ENCODE measurements at regions not wholly inside any gene's neighbourhood (a gene's known extent, or its start where the extent isn't known, plus 50 kb on each side); places are given as distances from the start of the nearest gene placed in this dataset.

DNA sequence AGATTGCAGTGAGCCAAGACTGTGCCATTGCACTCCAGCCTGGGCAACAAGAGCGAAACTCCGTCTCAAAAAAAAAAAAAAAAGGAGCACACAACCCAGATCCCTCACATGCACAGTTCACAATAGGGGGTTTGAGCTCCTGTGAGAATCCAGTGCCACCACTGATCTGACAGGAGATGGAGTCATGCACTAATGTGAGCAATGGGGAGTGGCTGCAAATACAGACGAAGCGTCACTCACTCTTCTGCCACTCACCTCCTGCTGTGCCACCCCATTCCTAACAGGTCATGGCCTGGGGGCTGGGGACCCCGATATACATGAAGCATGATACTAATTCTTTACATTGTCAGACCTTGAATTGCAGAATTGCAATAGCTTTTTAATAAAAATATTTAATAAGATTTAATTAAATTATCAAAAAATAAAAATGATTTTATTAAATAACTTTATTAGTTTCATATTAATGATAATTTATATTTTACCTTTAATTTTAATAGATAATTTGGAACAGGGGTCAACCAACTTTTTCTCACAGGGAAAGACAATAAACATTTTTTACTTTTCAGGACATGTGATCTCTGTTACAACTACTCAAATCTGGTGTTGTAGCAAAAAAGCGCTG is 171.4 kb downstream of the COPRS start:
- peaks cover 6% of the 10 kb centered on the region; the same call in 1 of the 2 replicates for H3K4me1 Mint-ChIP-seq
- no peaks in the 10 kb centered on the region for H3K27me3 Mint-ChIP-seq (ENCODE audit: low read depth)
- H3K27ac Mint-ChIP-seq: no peak overlapping the region
- DNase-seq (ENCODE audit: low spot score) (no peak), ATAC-seq (no peak)
- ChIA-PET POLR2A (no interaction called here), CTCF (no interaction called here)
- H3K9me3 Mint-ChIP-seq: no peaks in the 10 kb centered on the region
- no peaks in the 10 kb centered on the region for H3K36me3 Mint-ChIP-seq
- H3K4me3 Mint-ChIP-seq: no peak overlapping the region
- TF ChIP-seq HMGA2 (CRISPR knock-in tag; IDR thresholded peaks at IDR 0.05) (peak; percentile 98), SP1 (CRISPR knock-in tag; conservative IDR thresholded peaks at IDR 0.05) (no peak), NFATC4 (CRISPR knock-in tag; IDR thresholded peaks at IDR 0.05) (no peak)

DNA sequence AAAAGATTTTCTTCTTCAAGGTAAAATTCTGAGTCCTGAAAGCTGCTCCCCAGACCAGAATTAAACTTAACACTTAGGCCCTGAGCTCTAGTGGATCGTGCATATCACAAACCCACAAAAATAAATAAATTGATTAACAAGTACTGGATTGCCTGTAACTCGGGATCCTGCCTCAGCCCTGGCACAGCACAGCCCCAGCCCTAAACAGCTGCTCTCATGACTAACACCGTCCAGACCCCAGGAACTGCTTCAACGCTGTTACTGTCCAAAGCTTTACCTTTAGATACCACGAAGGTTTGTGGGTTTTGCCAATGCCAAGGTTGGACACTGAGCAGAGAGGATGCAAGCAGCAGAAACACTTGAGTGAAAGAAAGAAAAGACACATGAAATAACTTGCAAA is 172.5 kb downstream of the COPRS start:
- POLR2A ChIA-PET: no interaction called here
- H3K9me3 Mint-ChIP-seq: no peaks in the 10 kb centered on the region
- no peak overlapping the region for H3K27ac Mint-ChIP-seq
- DNase-seq (ENCODE audit: low spot score) (no peak), ATAC-seq (no peak)
- no peak for TF ChIP-seq NR1H2 (CRISPR knock-in tag; IDR thresholded peaks at IDR 0.05)
- no peak for TF ChIP-seq TP53 (CRISPR knock-in tag; IDR thresholded peaks at IDR 0.05)
- TF ChIP-seq SMAD4 (CRISPR knock-in tag; IDR thresholded peaks at IDR 0.05): no peak
- TF ChIP-seq, protein P1, sequence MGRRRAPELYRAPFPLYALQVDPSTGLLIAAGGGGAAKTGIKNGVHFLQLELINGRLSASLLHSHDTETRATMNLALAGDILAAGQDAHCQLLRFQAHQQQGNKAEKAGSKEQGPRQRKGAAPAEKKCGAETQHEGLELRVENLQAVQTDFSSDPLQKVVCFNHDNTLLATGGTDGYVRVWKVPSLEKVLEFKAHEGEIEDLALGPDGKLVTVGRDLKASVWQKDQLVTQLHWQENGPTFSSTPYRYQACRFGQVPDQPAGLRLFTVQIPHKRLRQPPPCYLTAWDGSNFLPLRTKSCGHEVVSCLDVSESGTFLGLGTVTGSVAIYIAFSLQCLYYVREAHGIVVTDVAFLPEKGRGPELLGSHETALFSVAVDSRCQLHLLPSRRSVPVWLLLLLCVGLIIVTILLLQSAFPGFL (CRISPR knock-in tag; IDR thresholded peaks at IDR 0.05; ENCODE audit: borderline replicate concordance): no peak
- no peak for TF ChIP-seq TCF7 (CRISPR knock-in tag; IDR thresholded peaks at IDR 0.05; ENCODE audit: low read depth)
- TF ChIP-seq, protein P2, sequence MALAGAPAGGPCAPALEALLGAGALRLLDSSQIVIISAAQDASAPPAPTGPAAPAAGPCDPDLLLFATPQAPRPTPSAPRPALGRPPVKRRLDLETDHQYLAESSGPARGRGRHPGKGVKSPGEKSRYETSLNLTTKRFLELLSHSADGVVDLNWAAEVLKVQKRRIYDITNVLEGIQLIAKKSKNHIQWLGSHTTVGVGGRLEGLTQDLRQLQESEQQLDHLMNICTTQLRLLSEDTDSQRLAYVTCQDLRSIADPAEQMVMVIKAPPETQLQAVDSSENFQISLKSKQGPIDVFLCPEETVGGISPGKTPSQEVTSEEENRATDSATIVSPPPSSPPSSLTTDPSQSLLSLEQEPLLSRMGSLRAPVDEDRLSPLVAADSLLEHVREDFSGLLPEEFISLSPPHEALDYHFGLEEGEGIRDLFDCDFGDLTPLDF (CRISPR knock-in tag; IDR thresholded peaks at IDR 0.05): no peak
- TF ChIP-seq ATF1 (CRISPR knock-in tag; IDR thresholded peaks at IDR 0.05): no peak
- no peak overlapping the region for H3K4me3 Mint-ChIP-seq
- peaks cover 3% of the 10 kb centered on the region; the same call in 1 of the 2 replicates for H3K27me3 Mint-ChIP-seq (ENCODE audit: low read depth)
- H3K36me3 Mint-ChIP-seq: no peaks in the 10 kb centered on the region
- CTCF ChIA-PET: interaction anchor here (0.6 to 0.9 kb wide), 2 partner anchors 11 to 153 kb away, joined by 3 read pairs; no protein-coding TSS in a partner anchor
- peaks cover 6% of the 10 kb centered on the region; the same call in 1 of the 2 replicates for H3K4me1 Mint-ChIP-seq

DNA sequence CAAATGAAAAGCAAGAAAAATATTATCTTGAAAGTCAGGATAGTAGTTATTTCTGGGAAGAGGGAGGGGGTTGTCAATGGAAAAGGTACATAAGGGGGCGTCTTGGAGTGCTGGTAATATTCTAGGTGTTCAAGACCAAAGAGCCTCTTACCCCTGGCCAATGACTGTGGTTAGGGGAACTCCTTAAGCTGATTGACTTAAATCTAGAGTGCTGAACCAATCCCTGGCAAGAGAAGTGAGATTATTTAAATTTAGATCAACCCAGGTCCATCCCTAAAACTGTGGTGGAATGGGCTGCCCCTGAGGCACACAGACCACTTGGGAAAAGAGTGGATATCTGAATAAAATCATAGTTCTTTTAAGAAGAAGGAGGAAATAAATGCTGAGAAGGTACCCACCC is 174.1 kb downstream of the COPRS start:
- no peak for DNase-seq (ENCODE audit: low spot score)
- H3K9me3 Mint-ChIP-seq: no peaks in the 10 kb centered on the region
- peaks cover 6% of the 10 kb centered on the region; the same call in 1 of the 2 replicates for H3K4me1 Mint-ChIP-seq
- H3K4me3 Mint-ChIP-seq: no peak overlapping the region
- ChIA-PET POLR2A (interaction anchor here (0.6 kb wide), 1 partner anchor 8 kb away, joined by 6 read pairs; no protein-coding TSS in a partner anchor), CTCF (no interaction called here)
- H3K27ac Mint-ChIP-seq: no peak overlapping the region
- no peak for ATAC-seq
- H3K27me3 Mint-ChIP-seq (ENCODE audit: low read depth): peaks cover 3% of the 10 kb centered on the region; the same call in 1 of the 2 replicates
- H3K36me3 Mint-ChIP-seq: no peaks in the 10 kb centered on the region
- TF ChIP-seq SMAD4 (CRISPR knock-in tag; IDR thresholded peaks at IDR 0.05): no peak
- no peak for TF ChIP-seq MXD4 (CRISPR knock-in tag; IDR thresholded peaks at IDR 0.05; ENCODE audit: borderline replicate concordance)
- no peak for TF ChIP-seq ZNF416 (CRISPR knock-in tag; IDR thresholded peaks at IDR 0.05)
- TF ChIP-seq, protein P2 (CRISPR knock-in tag; IDR thresholded peaks at IDR 0.05): no peak
- TF ChIP-seq, protein P3, sequence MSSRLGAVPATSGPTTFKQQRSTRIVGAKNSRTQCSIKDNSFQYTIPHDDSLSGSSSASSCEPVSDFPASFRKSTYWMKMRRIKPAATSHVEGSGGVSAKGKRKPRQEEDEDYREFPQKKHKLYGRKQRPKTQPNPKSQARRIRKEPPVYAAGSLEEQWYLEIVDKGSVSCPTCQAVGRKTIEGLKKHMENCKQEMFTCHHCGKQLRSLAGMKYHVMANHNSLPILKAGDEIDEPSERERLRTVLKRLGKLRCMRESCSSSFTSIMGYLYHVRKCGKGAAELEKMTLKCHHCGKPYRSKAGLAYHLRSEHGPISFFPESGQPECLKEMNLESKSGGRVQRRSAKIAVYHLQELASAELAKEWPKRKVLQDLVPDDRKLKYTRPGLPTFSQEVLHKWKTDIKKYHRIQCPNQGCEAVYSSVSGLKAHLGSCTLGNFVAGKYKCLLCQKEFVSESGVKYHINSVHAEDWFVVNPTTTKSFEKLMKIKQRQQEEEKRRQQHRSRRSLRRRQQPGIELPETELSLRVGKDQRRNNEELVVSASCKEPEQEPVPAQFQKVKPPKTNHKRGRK (CRISPR knock-in tag; IDR thresholded peaks at IDR 0.05; ENCODE audit: borderline replicate concordance): no peak
- TF ChIP-seq, protein P4, sequence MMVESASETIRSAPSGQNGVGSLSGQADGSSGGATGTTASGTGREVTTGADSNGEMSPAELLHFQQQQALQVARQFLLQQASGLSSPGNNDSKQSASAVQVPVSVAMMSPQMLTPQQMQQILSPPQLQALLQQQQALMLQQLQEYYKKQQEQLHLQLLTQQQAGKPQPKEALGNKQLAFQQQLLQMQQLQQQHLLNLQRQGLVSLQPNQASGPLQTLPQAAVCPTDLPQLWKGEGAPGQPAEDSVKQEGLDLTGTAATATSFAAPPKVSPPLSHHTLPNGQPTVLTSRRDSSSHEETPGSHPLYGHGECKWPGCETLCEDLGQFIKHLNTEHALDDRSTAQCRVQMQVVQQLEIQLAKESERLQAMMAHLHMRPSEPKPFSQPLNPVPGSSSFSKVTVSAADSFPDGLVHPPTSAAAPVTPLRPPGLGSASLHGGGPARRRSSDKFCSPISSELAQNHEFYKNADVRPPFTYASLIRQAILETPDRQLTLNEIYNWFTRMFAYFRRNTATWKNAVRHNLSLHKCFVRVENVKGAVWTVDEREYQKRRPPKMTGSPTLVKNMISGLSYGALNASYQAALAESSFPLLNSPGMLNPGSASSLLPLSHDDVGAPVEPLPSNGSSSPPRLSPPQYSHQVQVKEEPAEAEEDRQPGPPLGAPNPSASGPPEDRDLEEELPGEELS (CRISPR knock-in tag; IDR thresholded peaks at IDR 0.05): no peak
- TF ChIP-seq, protein P5, sequence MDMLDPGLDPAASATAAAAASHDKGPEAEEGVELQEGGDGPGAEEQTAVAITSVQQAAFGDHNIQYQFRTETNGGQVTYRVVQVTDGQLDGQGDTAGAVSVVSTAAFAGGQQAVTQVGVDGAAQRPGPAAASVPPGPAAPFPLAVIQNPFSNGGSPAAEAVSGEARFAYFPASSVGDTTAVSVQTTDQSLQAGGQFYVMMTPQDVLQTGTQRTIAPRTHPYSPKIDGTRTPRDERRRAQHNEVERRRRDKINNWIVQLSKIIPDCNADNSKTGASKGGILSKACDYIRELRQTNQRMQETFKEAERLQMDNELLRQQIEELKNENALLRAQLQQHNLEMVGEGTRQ (CRISPR knock-in tag; IDR thresholded peaks at IDR 0.05): no peak
- no peak for TF ChIP-seq NR1H2 (CRISPR knock-in tag; IDR thresholded peaks at IDR 0.05)
- TF ChIP-seq ZNF263 (CRISPR knock-in tag; IDR thresholded peaks at IDR 0.05; ENCODE audit: low read depth): no peak
- TF ChIP-seq, protein P6, sequence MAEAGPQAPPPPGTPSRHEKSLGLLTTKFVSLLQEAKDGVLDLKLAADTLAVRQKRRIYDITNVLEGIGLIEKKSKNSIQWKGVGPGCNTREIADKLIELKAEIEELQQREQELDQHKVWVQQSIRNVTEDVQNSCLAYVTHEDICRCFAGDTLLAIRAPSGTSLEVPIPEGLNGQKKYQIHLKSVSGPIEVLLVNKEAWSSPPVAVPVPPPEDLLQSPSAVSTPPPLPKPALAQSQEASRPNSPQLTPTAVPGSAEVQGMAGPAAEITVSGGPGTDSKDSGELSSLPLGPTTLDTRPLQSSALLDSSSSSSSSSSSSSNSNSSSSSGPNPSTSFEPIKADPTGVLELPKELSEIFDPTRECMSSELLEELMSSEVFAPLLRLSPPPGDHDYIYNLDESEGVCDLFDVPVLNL (CRISPR knock-in tag; IDR thresholded peaks at IDR 0.05; ENCODE audit: borderline replicate concordance, low read depth): no peak
- TF ChIP-seq ZNF219 (CRISPR knock-in tag; IDR thresholded peaks at IDR 0.05; ENCODE audit: borderline replicate concordance): no peak
- TF ChIP-seq, protein P7, sequence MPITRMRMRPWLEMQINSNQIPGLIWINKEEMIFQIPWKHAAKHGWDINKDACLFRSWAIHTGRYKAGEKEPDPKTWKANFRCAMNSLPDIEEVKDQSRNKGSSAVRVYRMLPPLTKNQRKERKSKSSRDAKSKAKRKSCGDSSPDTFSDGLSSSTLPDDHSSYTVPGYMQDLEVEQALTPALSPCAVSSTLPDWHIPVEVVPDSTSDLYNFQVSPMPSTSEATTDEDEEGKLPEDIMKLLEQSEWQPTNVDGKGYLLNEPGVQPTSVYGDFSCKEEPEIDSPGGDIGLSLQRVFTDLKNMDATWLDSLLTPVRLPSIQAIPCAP (CRISPR knock-in tag; IDR thresholded peaks at IDR 0.05): no peak
- no peak for TF ChIP-seq ZNF423 (CRISPR knock-in tag; IDR thresholded peaks at IDR 0.05)
- no peak for TF ChIP-seq ESRRA (CRISPR knock-in tag; IDR thresholded peaks at IDR 0.05; ENCODE audit: borderline replicate concordance)

Data from WTC11 (cell line).